Keratinocyte (primary cell): ENCODE measurements at regions not wholly inside any gene's neighbourhood (a gene's known extent, or its start where the extent isn't known, plus 50 kb on each side); places are given as distances from the start of the nearest gene placed in this dataset.

ENCODE experiments used
- DNase-seq: peaks from one replicate; pipeline ENCODE4 v3.0.0-alpha.2; 2011; ENCODE audit warnings: low read depth, missing footprints, low spot score
- FAIRE-seq: peaks from 2 replicates; lab custom pipeline; 2011; peaks lifted over from hg19 to GRCh38; lab: Jason Lieb, UNC
- H2AFZ ChIP-seq: 2 replicates; pipeline ENCODE4 v1.6.0; 2012; ENCODE audit warnings: low read length, control low read depth, inconsistent platforms; ENCODE audit not compliant: control insufficient read depth
- H3K27ac ChIP-seq: 2 replicates; pipeline ENCODE4 v1.5.1; 2011; ENCODE audit warnings: low read length; ENCODE audit not compliant: control insufficient read depth, insufficient read depth
- H3K27me3 ChIP-seq: 3 replicates; pipeline ENCODE4 v1.6.0; 2011; ENCODE audit warnings: low read length; ENCODE audit not compliant: control insufficient read depth, insufficient read depth; ENCODE audit errors: extremely low read depth
- H3K36me3 ChIP-seq, 2 experiments: 2 replicates in 1 of 2; 3 replicates in 1 of 2; pipeline ENCODE4 v1.5.1; 2011; ENCODE audit warnings: low read length in 2 of 2, mild to moderate bottlenecking in 1 of 2; ENCODE audit not compliant: control insufficient read depth in 2 of 2, insufficient read depth in 2 of 2; ENCODE audit errors: extremely low read depth in 1 of 2
- H3K4me1 ChIP-seq: 3 replicates; pipeline ENCODE4 v1.5.1; 2011; ENCODE audit warnings: low read length; ENCODE audit not compliant: control insufficient read depth, insufficient read depth; ENCODE audit errors: extremely low read depth
- H3K4me2 ChIP-seq: 3 replicates; pipeline ENCODE4 v1.6.0; 2011; ENCODE audit warnings: low read depth, low read length; ENCODE audit not compliant: control insufficient read depth, insufficient read depth; ENCODE audit errors: extremely low read depth
- H3K4me3 ChIP-seq, 3 experiments: fragments of 200-600 bp in 1 of 3; sonication (generic) in 1 of 3; 2 replicates in 2 of 3; 3 replicates in 1 of 3; pipeline ENCODE4 v1.5.1; 2011 to 2016; ENCODE audit warnings: low read length in 3 of 3, mild to moderate bottlenecking in 3 of 3, control low read depth in 2 of 3, inconsistent platforms in 1 of 3, low read depth in 1 of 3, mixed read lengths in 1 of 3, mixed run types in 1 of 3, moderate library complexity in 1 of 3; ENCODE audit not compliant: control insufficient read depth in 2 of 3, insufficient read depth in 2 of 3; ENCODE audit errors: extremely low read depth in 1 of 3
- H3K79me2 ChIP-seq: 2 replicates; pipeline ENCODE4 v1.6.0; 2012; ENCODE audit warnings: low read length; ENCODE audit not compliant: control insufficient read depth, insufficient read depth
- H3K9ac ChIP-seq: 3 replicates; pipeline ENCODE4 v1.6.0; 2011; ENCODE audit warnings: low read length; ENCODE audit not compliant: control insufficient read depth, insufficient read depth; ENCODE audit errors: extremely low read depth
- H3K9me1 ChIP-seq: 3 replicates; pipeline ENCODE4 v1.6.0; 2011; ENCODE audit warnings: low read length; ENCODE audit not compliant: control insufficient read depth, insufficient read depth; ENCODE audit errors: extremely low read depth
- H3K9me3 ChIP-seq: 2 replicates; pipeline ENCODE4 v1.5.1; 2012; ENCODE audit warnings: low read depth, low read length; ENCODE audit not compliant: control insufficient read depth
- H4K20me1 ChIP-seq: 3 replicates; pipeline ENCODE4 v1.6.0; 2011; ENCODE audit warnings: low read length; ENCODE audit not compliant: control insufficient read depth, insufficient read depth; ENCODE audit errors: extremely low read depth
- CTCF ChIP-seq, 3 experiments: IDR thresholded peaks in 1 of 3; conservative IDR thresholded peaks in 1 of 3; optimal IDR thresholded peaks in 1 of 3; 2 replicates in 2 of 3; 3 replicates in 1 of 3; pipeline versions ENCODE3 to v1.5.1; 2011; ENCODE audit warnings: low read length in 3 of 3, mild to moderate bottlenecking in 3 of 3, moderate library complexity in 2 of 3, control low read depth in 1 of 3, inconsistent platforms in 1 of 3; ENCODE audit not compliant: insufficient read depth in 2 of 3; ENCODE audit errors: extremely low read depth in 1 of 3
- EZH2 ChIP-seq: IDR thresholded peaks from one replicate; pipeline ENCODE4 v1.6.1; 2012; ENCODE audit warnings: inconsistent platforms, mild to moderate bottlenecking, low read length, moderate library complexity
- dilution Hi-C: fragments of 300-500 bp; cut with MboI; formaldehyde crosslinking; loops from one replicate; pipeline ENCODE4 v1.7.0; 2020; ENCODE audit warnings: low sequenced_read_pairs; ENCODE audit not compliant: extremely low pct_ligation_motif_present

DNA sequence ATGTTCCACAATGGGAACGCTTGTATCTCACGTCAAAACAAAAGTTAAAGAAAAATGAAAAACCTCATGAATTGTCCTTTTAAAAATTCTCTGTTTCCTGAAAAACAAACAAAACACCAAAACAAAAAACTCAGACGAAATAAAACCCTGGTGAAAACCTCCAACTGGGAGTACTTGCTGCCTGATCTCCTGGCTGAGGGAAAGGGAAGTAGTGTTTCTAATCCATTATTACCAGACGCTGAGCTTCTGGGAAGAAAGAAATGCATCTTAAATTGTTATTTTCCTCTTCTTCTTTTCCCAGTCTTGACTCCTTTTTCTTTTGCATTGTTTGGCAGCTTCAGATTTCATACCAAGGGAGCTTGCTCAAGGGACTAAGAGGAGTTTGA is 243.2 kb upstream of the RGMA start:
- Histone ChIP-seq H3K27ac (no peak overlapping the region), H3K9me3 (no peaks in the 10 kb centered on the region), H3K9ac (no peak overlapping the region), H3K27me3 (peaks cover 3% of the 10 kb centered on the region), H4K20me1 (no peaks in the 10 kb centered on the region), H3K79me2 (no peaks in the 10 kb centered on the region), H3K4me3 (no peak overlapping the region), H3K9me1 (no peaks in the 10 kb centered on the region), H3K36me3 (no peaks in the 10 kb centered on the region), H2AFZ (no peak overlapping the region), H3K4me2 (no peak overlapping the region), H3K4me1 (no peaks in the 10 kb centered on the region)
- TF ChIP-seq EZH2 (no peak), CTCF (optimal IDR thresholded peaks at IDR 0.05 in 1 of 3, IDR thresholded peaks at IDR 0.05 in 1 of 3, conservative IDR thresholded peaks at IDR 0.05 in 1 of 3; ENCODE audit: extremely low read depth in 1 of 3, insufficient read depth in 2 of 3, low read length in 3 of 3) (no peak)
- no peak for FAIRE-seq
- dilution Hi-C loops = no loop called here
- DNase-seq = no peak

DNA sequence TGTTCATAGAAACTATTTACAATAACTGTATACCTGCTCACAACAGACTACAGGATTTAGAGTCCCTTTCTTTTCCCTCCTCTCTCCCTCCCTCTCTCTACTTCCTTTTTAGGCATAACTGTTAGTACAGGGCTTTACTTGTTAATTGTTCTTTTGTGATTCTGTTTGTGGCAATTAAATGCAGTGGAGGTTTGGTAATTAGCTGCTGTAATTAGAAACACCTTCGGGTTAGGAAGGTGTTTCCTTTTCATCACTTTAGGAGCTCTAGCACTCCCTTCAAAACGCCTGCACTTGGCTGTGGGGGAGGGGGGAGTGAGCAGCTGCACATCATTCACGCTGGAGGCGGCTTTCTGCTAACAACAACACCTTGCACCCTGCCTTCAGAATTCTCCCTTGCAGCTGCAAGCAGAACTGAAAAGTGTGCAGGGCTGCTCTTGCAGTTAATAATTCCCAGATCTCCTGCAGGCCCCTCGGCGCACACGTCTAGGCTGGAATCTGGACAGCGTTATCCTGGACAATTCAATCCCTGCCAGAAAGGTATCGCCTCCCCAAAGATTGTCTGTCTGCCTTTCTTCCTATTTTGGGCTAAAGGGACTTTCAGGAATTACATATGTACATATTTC is 242.6 kb upstream of the RGMA start:
- FAIRE-seq (no peak), DNase-seq (no peak)
- H3K9me3 ChIP-seq = no peaks in the 10 kb centered on the region
- no peaks in the 10 kb centered on the region for H4K20me1 ChIP-seq
- H3K79me2 ChIP-seq = no peaks in the 10 kb centered on the region
- no peaks in the 10 kb centered on the region for H3K4me1 ChIP-seq
- no peak overlapping the region for H3K4me3 ChIP-seq
- H3K4me2 ChIP-seq = no peak overlapping the region
- no peak overlapping the region for H2AFZ ChIP-seq
- TF ChIP-seq CTCF (optimal IDR thresholded peaks at IDR 0.05 in 1 of 3, IDR thresholded peaks at IDR 0.05 in 1 of 3, conservative IDR thresholded peaks at IDR 0.05 in 1 of 3; ENCODE audit: extremely low read depth in 1 of 3, insufficient read depth in 2 of 3, low read length in 3 of 3) = no peak
- TF ChIP-seq EZH2 = no peak
- no peaks in the 10 kb centered on the region for H3K9me1 ChIP-seq
- H3K9ac ChIP-seq = no peak overlapping the region
- dilution Hi-C loops = no loop called here
- no peaks in the 10 kb centered on the region for H3K36me3 ChIP-seq
- peaks cover 3% of the 10 kb centered on the region for H3K27me3 ChIP-seq
- H3K27ac ChIP-seq = no peak overlapping the region
